Stimulated activated CD8-positive, alpha-beta memory T cell treated with anti-CD3 and anti-CD28 coated beads, Interleukin-15, amount 100 ng/mL, for 48 hours (primary cell): ENCODE measurements at regions not wholly inside any gene's neighbourhood (a gene's known extent, or its start where the extent isn't known, plus 50 kb on each side); places are given as distances from the start of the nearest gene placed in this dataset.

ENCODE experiments used
- DNase-seq, 2 donors: peaks; one replicate each; pipeline ENCODE4 v3.0.0-alpha.2; 2020; ENCODE audit warnings: low read depth in 2 of 2

DNA sequence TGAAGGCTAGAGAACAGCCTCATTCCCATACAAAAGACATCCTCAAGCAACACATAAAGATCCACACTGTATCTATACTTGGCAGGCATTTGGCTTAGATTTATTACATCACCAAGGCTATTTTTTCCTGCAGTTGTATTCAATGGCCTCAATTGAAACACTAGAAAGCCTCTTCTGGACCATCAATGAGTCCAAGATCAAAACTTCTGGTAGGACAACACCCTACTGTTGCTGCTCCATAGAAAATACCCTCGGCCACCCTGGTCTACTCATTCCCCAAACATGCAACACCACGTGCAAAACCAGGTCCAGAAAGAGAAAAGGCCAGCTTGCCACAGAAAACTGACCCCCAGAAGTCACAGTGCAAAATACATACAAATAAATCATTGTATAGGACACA, 56.9 kb upstream of the CADM1 start:
- DNase-seq: no peak

DNA sequence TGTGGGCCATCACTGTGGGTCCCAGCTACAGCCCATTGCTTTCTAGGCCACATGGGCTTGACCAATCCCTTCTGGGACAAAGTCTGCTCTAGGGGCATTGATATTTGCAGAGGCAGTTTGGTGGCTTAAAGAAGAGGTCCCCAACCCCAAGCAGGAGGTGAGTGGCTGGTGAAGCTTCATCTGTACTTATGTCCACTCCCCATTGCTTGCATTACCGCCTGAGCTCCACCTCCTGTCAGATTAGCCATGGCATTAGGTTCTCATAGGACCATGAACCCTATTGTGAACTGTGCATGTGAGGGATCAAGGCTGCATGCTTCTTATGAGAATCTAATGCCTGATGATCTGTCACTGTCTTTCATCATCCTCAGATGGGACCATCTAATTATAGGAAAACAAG, 54.4 kb upstream of the CADM1 start:
- no peak for DNase-seq

- DNase-seq: no peak
Measured at GRCh38 chr11:115557681-115558080, 53.5 kb upstream of the CADM1 start.

GRCh38 chr11:115556984-115557383, 52.8 kb upstream of the CADM1 start:
- no peak for DNase-seq

GRCh38 chr11:115555336-115556090, 51.3 kb upstream of the CADM1 start:
- DNase-seq: no peak
